ENCODE measurements at regions not wholly inside any gene's neighbourhood (a gene's known extent, or its start where the extent isn't known, plus 50 kb on each side); places are given as distances from the start of the nearest gene placed in this dataset.

GRCh38 chr2:54404270-54404669, 51.9 kb upstream of the SPTBN1 start:
- no peaks in the 10 kb centered on the region for H3K27me3 ChIP-seq (replicated peaks in 1 of 7)
- no peak overlapping the region for H3K4me3 ChIP-seq
- no peaks in the 10 kb centered on the region for H3K36me3 ChIP-seq
- no peaks in the 10 kb centered on the region for H3K9me3 ChIP-seq
- 37 to 52% (median 44%) methylated on average over 4 of the region's 4 CpGs for WGBS, 5 donors
- DNase-seq: no peak
- TF ChIP-seq POLR2AphosphoS5 (IDR thresholded peaks at IDR 0.05): no peak
- intact Hi-C loops (cut with DNase I; ENCODE audit: low total_unique reads): no loop called here
- peaks cover 0 to 20% (median 9%) of the 10 kb centered on the region in 6 donors for H3K4me1 ChIP-seq
- H3K27ac ChIP-seq: no peak overlapping the region

GRCh38 chr2:54406031-54406430, 50.1 kb upstream of the SPTBN1 start:
- Histone ChIP-seq H3K4me1 (peaks cover 3 to 20% (median 10%) of the 10 kb centered on the region in 6 donors), H3K27me3 (replicated peaks in 1 of 7) (peaks cover 0 to 6% (median 0%) of the 10 kb centered on the region in 7 donors), H3K9me3 (no peaks in the 10 kb centered on the region), H3K27ac (no peak overlapping the region), H3K4me3 (no peak overlapping the region), H3K36me3 (no peaks in the 10 kb centered on the region)
- WGBS, 5 donors: 77 to 89% (median 81%) methylated on average over 4 of the region's 4 CpGs
- TF ChIP-seq POLR2AphosphoS5 (IDR thresholded peaks at IDR 0.05): no peak
- no peak for TF ChIP-seq CTCF (IDR thresholded peaks at IDR 0.05 in 8 of 11, conservative IDR thresholded peaks at IDR 0.05 in 3 of 11)
- no peak for TF ChIP-seq POLR2A (IDR thresholded peaks at IDR 0.05)
- DNase-seq: no peak
- intact Hi-C loops (cut with DNase I; ENCODE audit: low total_unique reads): no loop called here

Measured in spleen (tissue), 11 donors.